ENCODE measurements at regions not wholly inside any gene's neighbourhood (a gene's known extent, or its start where the extent isn't known, plus 50 kb on each side); places are given as distances from the start of the nearest gene placed in this dataset.

DNA sequence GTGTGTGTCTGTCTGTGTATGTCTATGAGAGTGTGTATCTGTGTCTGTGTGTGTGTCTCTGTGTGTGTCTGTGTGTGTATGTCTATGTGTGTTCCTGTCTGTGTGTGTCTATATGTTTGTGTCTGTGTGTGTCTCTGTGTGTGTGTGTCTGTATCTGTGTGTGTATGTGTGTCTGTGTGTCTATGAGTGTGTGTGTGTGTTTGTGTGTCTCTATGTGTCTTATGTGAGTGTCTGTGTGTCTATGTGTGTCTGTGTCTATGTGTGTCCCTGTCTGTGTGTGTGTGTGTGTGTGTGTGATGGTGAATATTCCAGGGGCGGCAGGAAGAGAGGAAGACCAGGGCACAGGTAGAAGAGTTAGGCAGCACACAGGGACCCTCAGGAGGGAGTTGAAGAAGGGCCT is 173.2 kb downstream of the MYCN start:
- TF ChIP-seq, protein P1, sequence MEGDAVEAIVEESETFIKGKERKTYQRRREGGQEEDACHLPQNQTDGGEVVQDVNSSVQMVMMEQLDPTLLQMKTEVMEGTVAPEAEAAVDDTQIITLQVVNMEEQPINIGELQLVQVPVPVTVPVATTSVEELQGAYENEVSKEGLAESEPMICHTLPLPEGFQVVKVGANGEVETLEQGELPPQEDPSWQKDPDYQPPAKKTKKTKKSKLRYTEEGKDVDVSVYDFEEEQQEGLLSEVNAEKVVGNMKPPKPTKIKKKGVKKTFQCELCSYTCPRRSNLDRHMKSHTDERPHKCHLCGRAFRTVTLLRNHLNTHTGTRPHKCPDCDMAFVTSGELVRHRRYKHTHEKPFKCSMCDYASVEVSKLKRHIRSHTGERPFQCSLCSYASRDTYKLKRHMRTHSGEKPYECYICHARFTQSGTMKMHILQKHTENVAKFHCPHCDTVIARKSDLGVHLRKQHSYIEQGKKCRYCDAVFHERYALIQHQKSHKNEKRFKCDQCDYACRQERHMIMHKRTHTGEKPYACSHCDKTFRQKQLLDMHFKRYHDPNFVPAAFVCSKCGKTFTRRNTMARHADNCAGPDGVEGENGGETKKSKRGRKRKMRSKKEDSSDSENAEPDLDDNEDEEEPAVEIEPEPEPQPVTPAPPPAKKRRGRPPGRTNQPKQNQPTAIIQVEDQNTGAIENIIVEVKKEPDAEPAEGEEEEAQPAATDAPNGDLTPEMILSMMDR (conservative IDR thresholded peaks at IDR 0.05; ENCODE audit: low read length): no peak
- TF ChIP-seq EZH2phosphoT487 (IDR thresholded peaks at IDR 0.05; ENCODE audit: borderline replicate concordance): no peak
